H1 (cell line): ENCODE measurements at regions not wholly inside any gene's neighbourhood (a gene's known extent, or its start where the extent isn't known, plus 50 kb on each side); places are given as distances from the start of the nearest gene placed in this dataset.

Source experiments
- CTCF ChIA-PET: fragments of 300-600 bp; sonication (Branson Sonifier 250); formaldehyde crosslinking; loops from one replicate; lab custom pipeline; 2021; ENCODE audit not compliant: partially characterized antibody; lab: Charles Lee
- POLR2A ChIA-PET: fragments of 300-600 bp; sonication (Branson Sonifier 250); formaldehyde crosslinking; loops from one replicate; lab custom pipeline; 2021; ENCODE audit warnings: inconsistent platforms; ENCODE audit not compliant: partially characterized antibody; lab: Charles Lee
- DNase-seq, 2 experiments: peaks; one replicate each; pipeline versions ENCODE4 v3.0.0 to v3.0.0-alpha.2; 2010 to 2022; ENCODE audit warnings: low spot score in 2 of 2, low read depth in 1 of 2, mixed read lengths in 1 of 2
- FAIRE-seq: peaks from 2 replicates; lab custom pipeline; 2011; peaks lifted over from hg19 to GRCh38; lab: Jason Lieb, UNC
- H2AFZ ChIP-seq: 2 replicates; pipeline ENCODE4 v1.8.1; 2012; ENCODE audit warnings: low read length, inconsistent platforms
- H2AK5ac ChIP-seq: 2 replicates; pipeline ENCODE4 v1.6.1; 2013; ENCODE audit warnings: low read depth, low read length
- H2BK120ac ChIP-seq: replicated peaks from 2 replicates; pipeline ENCODE3; 2013; ENCODE audit warnings: low read depth, low read length, inconsistent platforms
- H2BK12ac ChIP-seq: 2 replicates; pipeline ENCODE4 v1.6.1; 2013; ENCODE audit warnings: low read depth, low read length
- H2BK15ac ChIP-seq: 2 replicates; pipeline ENCODE4 v1.6.1; 2013; ENCODE audit warnings: low read length
- H2BK20ac ChIP-seq: 2 replicates; pipeline ENCODE4 v1.6.1; 2013; ENCODE audit warnings: low read length
- H2BK5ac ChIP-seq: 2 replicates; pipeline ENCODE4 v1.6.1; 2013; ENCODE audit warnings: low read depth, low read length
- H3K14ac ChIP-seq: 2 replicates; pipeline ENCODE4 v1.6.1; 2013; ENCODE audit warnings: inconsistent platforms; ENCODE audit not compliant: insufficient read length
- H3K18ac ChIP-seq: 2 replicates; pipeline ENCODE4 v1.6.1; 2013; ENCODE audit warnings: low read length; ENCODE audit errors: extremely low read depth
- H3K23ac ChIP-seq: 2 replicates; pipeline ENCODE4 v1.6.1; 2013; ENCODE audit warnings: inconsistent platforms; ENCODE audit not compliant: insufficient read length
- H3K23me2 ChIP-seq: 2 replicates; pipeline ENCODE4 v1.6.1; 2013; ENCODE audit warnings: low read depth, low read length
- H3K27ac ChIP-seq: 2 replicates; pipeline ENCODE4 v1.6.1; 2011; ENCODE audit warnings: low read depth, low read length, inconsistent platforms
- H3K27me3 ChIP-seq, 4 experiments: replicated peaks in 1 of 4; 1 replicate in 1 of 4; 2 replicates in 3 of 4; pipeline versions ENCODE4 v1.6.1 to v1.8.1; 2011 to 2013; ENCODE audit warnings: low read length in 3 of 4, mild to moderate bottlenecking in 3 of 4, inconsistent platforms in 2 of 4, mixed read lengths in 2 of 4, moderate library complexity in 1 of 4; ENCODE audit not compliant: control insufficient read depth in 3 of 4, insufficient read depth in 3 of 4; ENCODE audit errors: extremely low read depth in 1 of 4
- H3K36me3 ChIP-seq, 4 experiments: 2 replicates each; pipeline versions ENCODE4 v1.6.1 to v1.8.1; 2011 to 2013; ENCODE audit warnings: mild to moderate bottlenecking in 4 of 4, low read length in 3 of 4, moderate library complexity in 2 of 4, control low read depth in 1 of 4, inconsistent platforms in 1 of 4; ENCODE audit not compliant: insufficient read depth in 4 of 4, control insufficient read depth in 2 of 4
- H3K4ac ChIP-seq: replicated peaks from 2 replicates; pipeline ENCODE3; 2013; ENCODE audit warnings: low read length, low read depth, mixed read lengths, inconsistent platforms; ENCODE audit not compliant: insufficient read length
- H3K4me1 ChIP-seq, 4 experiments: replicated peaks in 1 of 4; 1 replicate in 1 of 4; 2 replicates in 3 of 4; pipeline versions ENCODE4 v1.6.1 to v1.8.1; 2011 to 2013; ENCODE audit warnings: low read length in 3 of 4, inconsistent platforms in 2 of 4, mixed read lengths in 1 of 4; ENCODE audit not compliant: insufficient read depth in 4 of 4, control insufficient read depth in 3 of 4
- H3K4me2 ChIP-seq, 2 experiments: 2 replicates each; pipeline versions ENCODE4 v1.6.1 to v1.8.1; 2011 to 2013; ENCODE audit warnings: low read depth in 2 of 2, low read length in 2 of 2, control low read depth in 1 of 2, inconsistent platforms in 1 of 2, mild to moderate bottlenecking in 1 of 2; ENCODE audit not compliant: insufficient read depth in 1 of 2
- H3K4me3 ChIP-seq, 4 experiments: fragments of 200-600, 300-600 bp in 1 of 4; sonication (generic), shearing (Covaris generic), sonication (Bioruptor Twin) in 1 of 4; 2 replicates each; pipeline versions ENCODE4 v1.5.1 to v1.8.1; 2011 to 2016; ENCODE audit warnings: low read length in 4 of 4, low read depth in 3 of 4, control low read depth in 2 of 4, inconsistent platforms in 2 of 4, mild to moderate bottlenecking in 2 of 4, mixed read lengths in 1 of 4, moderate library complexity in 1 of 4; ENCODE audit not compliant: insufficient read depth in 2 of 4; ENCODE audit errors: extremely low read depth in 1 of 4
- H3K56ac ChIP-seq: replicated peaks from 2 replicates; pipeline ENCODE3; 2013; ENCODE audit warnings: low read depth, mild to moderate bottlenecking, mixed read lengths, low read length, inconsistent platforms; ENCODE audit not compliant: insufficient read length
- H3K79me1 ChIP-seq: 2 replicates; pipeline ENCODE4 v1.6.1; 2013; ENCODE audit warnings: low read depth, low read length, control low read depth
- H3K79me2 ChIP-seq, 2 experiments: 2 replicates each; pipeline versions ENCODE4 v1.6.1 to v1.8.1; 2012 to 2013; ENCODE audit warnings: low read length in 2 of 2, mild to moderate bottlenecking in 2 of 2, inconsistent platforms in 1 of 2; ENCODE audit not compliant: insufficient read depth in 2 of 2, control insufficient read depth in 1 of 2
- H3K9ac ChIP-seq, 4 experiments: replicated peaks in 1 of 4; 1 replicate in 1 of 4; 2 replicates in 3 of 4; pipeline versions ENCODE4 v1.6.1 to v1.8.1; 2011 to 2013; ENCODE audit warnings: low read depth in 3 of 4, low read length in 3 of 4, control low read depth in 2 of 4, mild to moderate bottlenecking in 2 of 4, moderate library complexity in 2 of 4, inconsistent platforms in 1 of 4; ENCODE audit errors: extremely low read depth in 1 of 4
- H3K9me3 ChIP-seq, 2 experiments: 2 replicates each; pipeline versions ENCODE4 v1.6.1 to v1.8.1; 2012 to 2013; ENCODE audit warnings: mild to moderate bottlenecking in 2 of 2, moderate library complexity in 2 of 2, control low read depth in 1 of 2, inconsistent platforms in 1 of 2, low read depth in 1 of 2, low read length in 1 of 2, mixed read lengths in 1 of 2; ENCODE audit not compliant: insufficient read depth in 2 of 2
- H4K20me1 ChIP-seq, 2 experiments: replicated peaks in 1 of 2; 2 replicates each; pipeline versions ENCODE3 to v1.8.1; 2011 to 2013; ENCODE audit warnings: inconsistent platforms in 2 of 2, low read length in 2 of 2, mild to moderate bottlenecking in 1 of 2; ENCODE audit not compliant: insufficient read depth in 2 of 2, control insufficient read depth in 1 of 2
- H4K5ac ChIP-seq: 2 replicates; pipeline ENCODE4 v1.6.1; 2013; ENCODE audit warnings: low read length, low read depth, mixed read lengths, inconsistent platforms; ENCODE audit not compliant: insufficient read length
- H4K8ac ChIP-seq: 2 replicates; pipeline ENCODE4 v1.8.0; 2013; ENCODE audit warnings: mild to moderate bottlenecking, moderate library complexity, low read length, inconsistent platforms; ENCODE audit not compliant: insufficient read depth; ENCODE audit errors: extremely low read depth
- H4K91ac ChIP-seq: replicated peaks from 2 replicates; pipeline ENCODE3; 2013; ENCODE audit warnings: low read length, mixed read lengths, inconsistent platforms; ENCODE audit not compliant: insufficient read length
- CEBPB ChIP-seq: IDR thresholded peaks from 2 replicates; pipeline ENCODE4 v1.6.1; 2012; ENCODE audit warnings: low read depth, low read length
- EZH2 ChIP-seq: fragments of 200-600 bp; sonication (generic); IDR thresholded peaks from 2 replicates; pipeline ENCODE4 v1.7.1; 2012; ENCODE audit warnings: low read depth, mild to moderate bottlenecking, moderate library complexity, low read length, inconsistent platforms; ENCODE audit not compliant: severe bottlenecking
- POLR2AphosphoS5 ChIP-seq: IDR thresholded peaks from 2 replicates; pipeline ENCODE4 v1.6.1; 2011; ENCODE audit warnings: low read depth, low read length
- RFX5 ChIP-seq: IDR thresholded peaks from 2 replicates; pipeline ENCODE4 v1.6.1; 2011; ENCODE audit warnings: low read depth, low read length, improper control_type of control experiment, borderline replicate concordance
- WGBS, 2 experiments: shearing (Covaris generic) in 1 of 2; methylation state at CpG; one replicate each; pipeline versions ENCODE4 v1.1.6 to v1.1.7; 2013 to 2015; ENCODE audit warnings: low lambda C conversion rate in 2 of 2, mixed read lengths in 2 of 2, inconsistent platforms in 1 of 2, low coverage in 1 of 2, missing lambda C conversion rate in 1 of 2; ENCODE audit not compliant: insufficient replicate concordance in 2 of 2, insufficient coverage in 1 of 2, insufficient read length in 1 of 2; ENCODE audit errors: extremely low coverage in 1 of 2, missing lambda C conversion rate in 1 of 2; 5-methylcytosine and 5-hydroxymethylcytosine counted together
- TF ChIP-seq, protein P1 (sequence below): IDR thresholded peaks from 2 replicates; pipeline ENCODE4 v1.6.1; 2012; ENCODE audit warnings: low read length, inconsistent platforms

DNA sequence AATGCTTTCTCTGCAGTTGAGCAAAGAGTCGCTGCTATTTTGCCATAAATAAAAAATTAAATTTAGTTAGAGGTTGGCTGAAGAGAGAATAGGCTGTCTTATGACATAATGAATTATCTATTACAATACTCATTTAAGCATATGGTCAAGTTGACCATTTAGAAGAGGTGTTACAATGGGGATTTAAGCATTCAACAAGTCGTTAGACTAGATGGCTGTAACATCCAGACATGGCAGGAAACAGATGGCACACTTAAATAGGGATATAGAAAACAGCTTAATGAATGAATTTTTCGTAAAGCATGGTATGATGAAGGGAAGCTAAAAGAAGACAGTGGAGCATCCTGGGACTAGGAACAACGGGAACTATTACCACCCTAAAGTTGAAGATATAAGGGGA lies 160.3 kb upstream of the PTPRD start:
- Histone ChIP-seq H4K91ac (no peak overlapping the region), H3K79me2 (no peaks in the 10 kb centered on the region), H2BK20ac (no peak overlapping the region), H3K79me1 (no peaks in the 10 kb centered on the region), H3K9ac (no peak overlapping the region), H4K20me1 (no peaks in the 10 kb centered on the region), H2BK5ac (no peak overlapping the region), H3K36me3 (no peaks in the 10 kb centered on the region), H2BK15ac (no peak overlapping the region), H3K4ac (no peak overlapping the region), H3K23me2 (no peaks in the 10 kb centered on the region), H3K4me1 (no peaks in the 10 kb centered on the region), H4K8ac (no peak overlapping the region), H3K27ac (no peak overlapping the region), H2AFZ (no peak overlapping the region; the same call in 1 of the 2 replicates), H2AK5ac (no peak overlapping the region), H3K4me2 (no peak overlapping the region), H4K5ac (no peak overlapping the region), H3K23ac (no peak overlapping the region), H3K4me3 (no peak overlapping the region), H3K18ac (no peak overlapping the region), H3K9me3 (0 out of 4 replicates have a peak, but pooled peaks cover 0 to 2% of the 10 kb centered on the region in 2 experiments), H3K14ac (no peak overlapping the region), H2BK12ac (no peak overlapping the region), H3K56ac (no peak overlapping the region), H2BK120ac (no peak overlapping the region), H3K27me3 (no peaks in the 10 kb centered on the region)
- DNase-seq, result no peak
- TF ChIP-seq POLR2AphosphoS5 (no peak), CEBPB (no peak), EZH2 (no peak), RFX5 (no peak)
- TF ChIP-seq, protein P1, sequence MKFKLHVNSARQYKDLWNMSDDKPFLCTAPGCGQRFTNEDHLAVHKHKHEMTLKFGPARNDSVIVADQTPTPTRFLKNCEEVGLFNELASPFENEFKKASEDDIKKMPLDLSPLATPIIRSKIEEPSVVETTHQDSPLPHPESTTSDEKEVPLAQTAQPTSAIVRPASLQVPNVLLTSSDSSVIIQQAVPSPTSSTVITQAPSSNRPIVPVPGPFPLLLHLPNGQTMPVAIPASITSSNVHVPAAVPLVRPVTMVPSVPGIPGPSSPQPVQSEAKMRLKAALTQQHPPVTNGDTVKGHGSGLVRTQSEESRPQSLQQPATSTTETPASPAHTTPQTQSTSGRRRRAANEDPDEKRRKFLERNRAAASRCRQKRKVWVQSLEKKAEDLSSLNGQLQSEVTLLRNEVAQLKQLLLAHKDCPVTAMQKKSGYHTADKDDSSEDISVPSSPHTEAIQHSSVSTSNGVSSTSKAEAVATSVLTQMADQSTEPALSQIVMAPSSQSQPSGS, result no peak
- 86% methylated on average over 4 of the region's 4 CpGs; no CpG with 5 or more reads in 1 of the 2 experiments for WGBS, 2 experiments
- FAIRE-seq, result no peak
- CTCF ChIA-PET, result no interaction called here
- POLR2A ChIA-PET, result no interaction called here
